B cell (primary cell): ENCODE measurements at regions not wholly inside any gene's neighbourhood (a gene's known extent, or its start where the extent isn't known, plus 50 kb on each side); places are given as distances from the start of the nearest gene placed in this dataset.

Source experiments
- ATAC-seq: fragments of 200-7000 bp; cut with Tn5 transposase; one replicate; pipeline ENCODE4 v1.10.0; 2021; ENCODE audit warnings: low read depth, mild to moderate bottlenecking, moderate number of reproducible peaks, moderate library complexity
- CTCF ChIA-PET: fragments of 350-600 bp; sonication (Branson Sonifier 250); formaldehyde crosslinking; loops from one replicate; lab custom pipeline; 2021; ENCODE audit warnings: antibody characterized with exemption, inconsistent platforms; lab: Charles Lee
- POLR2A ChIA-PET: fragments of 350-600 bp; sonication (Branson Sonifier 250); formaldehyde crosslinking; loops from one replicate; lab custom pipeline; 2021; ENCODE audit warnings: antibody characterized with exemption; lab: Charles Lee
- DNase-seq: peaks from one replicate; pipeline ENCODE4 v3.0.0; 2013
- H2AFZ ChIP-seq: 2 replicates; pipeline ENCODE4 v1.6.1; 2012; ENCODE audit warnings: mild to moderate bottlenecking, low read depth, low read length; ENCODE audit not compliant: insufficient read depth, poor library complexity, severe bottlenecking
- H3K27ac ChIP-seq, 2 donors: 1 replicate in 1 of 2; 2 replicates in 1 of 2; pipeline ENCODE4 v1.5.1; 2012 to 2013; ENCODE audit warnings: low read length in 2 of 2, mild to moderate bottlenecking in 2 of 2, moderate library complexity in 1 of 2
- H3K27me3 ChIP-seq, 4 experiments: fragments of 200-600 bp in 1 of 4; sonication (generic) in 1 of 4; replicated peaks in 1 of 4; 1 replicate in 2 of 4; 2 replicates in 2 of 4; pipeline versions ENCODE4 v1.6.1 to v1.7.0; 2013 to 2016; ENCODE audit warnings: low read length in 3 of 4, mild to moderate bottlenecking in 2 of 4, mixed read lengths in 1 of 4, moderate library complexity in 1 of 4; ENCODE audit not compliant: insufficient read depth in 4 of 4, control insufficient read depth in 3 of 4; ENCODE audit errors: control extremely low read depth in 1 of 4
- H3K36me3 ChIP-seq, 2 experiments: replicated peaks in 1 of 2; 1 replicate in 1 of 2; 2 replicates in 1 of 2; pipeline versions ENCODE4 v1.6.1 to v1.7.1; 2013; ENCODE audit warnings: low read length in 1 of 2; ENCODE audit not compliant: insufficient read depth in 2 of 2, control insufficient read depth in 1 of 2; ENCODE audit errors: control extremely low read depth in 1 of 2, extremely low read depth in 1 of 2
- H3K4me1 ChIP-seq, 2 donors: fragments of 200-600 bp in 1 of 2; sonication (generic) in 1 of 2; 1 replicate in 1 of 2; 2 replicates in 1 of 2; pipeline versions ENCODE4 v1.5.1 to v1.6.1; 2013 to 2017; ENCODE audit warnings: low read length in 2 of 2; ENCODE audit not compliant: control insufficient read depth in 2 of 2, insufficient read depth in 2 of 2
- H3K4me2 ChIP-seq: replicated peaks from 2 replicates; pipeline ENCODE3; 2012; ENCODE audit warnings: mild to moderate bottlenecking, low read depth, low read length; ENCODE audit not compliant: poor library complexity, severe bottlenecking
- H3K4me3 ChIP-seq, 5 experiments: fragments of 200-600 bp in 1 of 5; sonication (generic) in 1 of 5; 1 replicate in 3 of 5; 2 replicates in 2 of 5; pipeline versions ENCODE4 v1.5.1 to v1.7.0; 2011 to 2016; ENCODE audit warnings: low read length in 4 of 5, mild to moderate bottlenecking in 4 of 5, low read depth in 2 of 5, control low read depth in 1 of 5, moderate library complexity in 1 of 5; ENCODE audit not compliant: insufficient read depth in 1 of 5; ENCODE audit errors: control extremely low read depth in 1 of 5, extremely low read depth in 1 of 5
- H3K79me2 ChIP-seq: fragments of 200-600 bp; sonication (generic); one replicate; pipeline ENCODE4 v1.6.0; 2016; ENCODE audit warnings: low read length; ENCODE audit not compliant: control insufficient read depth, insufficient read depth
- H3K9ac ChIP-seq: fragments of 200-600 bp; sonication (generic); 2 replicates; pipeline ENCODE4 v1.6.1; 2017; ENCODE audit warnings: mild to moderate bottlenecking, low read length, moderate library complexity
- H3K9me3 ChIP-seq, 3 donors: one replicate each; pipeline versions ENCODE4 v1.6.1 to v1.7.1; 2013; ENCODE audit warnings: low read length in 2 of 3; ENCODE audit not compliant: control insufficient read depth in 2 of 3, insufficient read depth in 1 of 3; ENCODE audit errors: control extremely low read depth in 1 of 3
- H4K20me1 ChIP-seq: 2 replicates; pipeline ENCODE4 v1.6.0; 2012; ENCODE audit warnings: mild to moderate bottlenecking, low read length; ENCODE audit not compliant: insufficient read depth, control insufficient read depth, poor library complexity, severe bottlenecking
- H3K27ac Mint-ChIP-seq: one replicate; pipeline ENCODE4 v1.8.0; 2021; ENCODE audit warnings: mixed read lengths
- H3K27me3 Mint-ChIP-seq: one replicate; pipeline ENCODE4 v1.8.0; 2021; ENCODE audit warnings: mixed read lengths
- H3K4me1 Mint-ChIP-seq: one replicate; pipeline ENCODE4 v1.8.0; 2021; ENCODE audit warnings: mixed read lengths
- H3K4me3 Mint-ChIP-seq: one replicate; pipeline ENCODE4 v1.8.0; 2021; ENCODE audit warnings: mixed read lengths
- H3K9me3 Mint-ChIP-seq: one replicate; pipeline ENCODE4 v1.8.0; 2022; ENCODE audit warnings: mixed read lengths; ENCODE audit not compliant: insufficient read depth
- EZH2 ChIP-seq: IDR thresholded peaks from 2 replicates; pipeline ENCODE4 v1.6.1; 2012; ENCODE audit warnings: borderline replicate concordance, low read depth, mild to moderate bottlenecking, moderate library complexity, low read length; ENCODE audit not compliant: insufficient read depth, poor library complexity, severe bottlenecking
- WGBS: methylation state at CpG from one replicate; pipeline ENCODE4 v1.1.5; 2013; ENCODE audit warnings: missing lambda C conversion rate; ENCODE audit not compliant: insufficient coverage; 5-methylcytosine and 5-hydroxymethylcytosine counted together
- intact Hi-C: fragments of 100-400 bp; cut with micrococcal nuclease; formaldehyde crosslinking; loops from one replicate; pipeline ENCODE4 v1.10.0; 2022
- TF ChIP-seq, protein P1 (sequence below): fragments of 200-600 bp; IDR thresholded peaks from one replicate; pipeline ENCODE4 v1.8.0; 2022; ENCODE audit warnings: antibody characterized with exemption, mild to moderate bottlenecking

DNA sequence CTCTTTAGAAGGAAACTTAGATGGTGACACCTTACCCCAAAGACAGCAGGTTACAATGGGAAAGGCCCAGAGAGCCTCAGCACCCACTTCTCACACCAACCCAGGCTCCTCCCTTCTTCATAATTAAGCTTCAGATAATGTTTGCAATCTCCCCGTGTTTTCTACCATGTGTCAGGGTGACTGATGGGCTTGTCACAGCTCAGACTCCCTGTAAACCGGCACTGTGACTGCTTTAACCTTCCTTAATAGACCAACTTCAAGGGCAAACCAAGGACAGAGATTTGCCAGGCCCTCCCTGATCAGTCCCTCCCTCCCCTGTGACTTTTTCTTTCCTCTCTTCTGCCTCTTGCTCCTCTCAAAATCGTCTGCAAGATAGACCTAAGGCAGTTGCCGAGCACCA lies 760.6 kb upstream of the EEF2KMT start:
- ChIA-PET POLR2A (no interaction called here), CTCF (no interaction called here)
- H3K4me3 ChIP-seq, result no peak overlapping the region
- intact Hi-C loops, result no loop called here
- no peak overlapping the region for H3K4me2 ChIP-seq
- no peaks in the 10 kb centered on the region for H3K79me2 ChIP-seq
- WGBS, result 31% methylated on average over 2 of the region's 4 CpGs
- ATAC-seq (no peak), DNase-seq (no peak)
- H3K27ac ChIP-seq, result no peak overlapping the region
- no peaks in the 10 kb centered on the region for H3K36me3 ChIP-seq
- H3K9me3 Mint-ChIP-seq, result no peaks in the 10 kb centered on the region
- H3K4me3 Mint-ChIP-seq, result no peak overlapping the region
- no peaks in the 10 kb centered on the region for H3K4me1 Mint-ChIP-seq
- no peak overlapping the region for H3K27ac Mint-ChIP-seq
- H4K20me1 ChIP-seq, result no peaks in the 10 kb centered on the region
- no peak overlapping the region for H2AFZ ChIP-seq
- no peaks in the 10 kb centered on the region for H3K27me3 ChIP-seq
- H3K4me1 ChIP-seq, result no peaks in the 10 kb centered on the region
- H3K27me3 Mint-ChIP-seq, result no peaks in the 10 kb centered on the region
- peaks cover 0 to 10% (median 0%) of the 10 kb centered on the region in 3 donors for H3K9me3 ChIP-seq
- no peak for TF ChIP-seq EZH2
- TF ChIP-seq, protein P1, sequence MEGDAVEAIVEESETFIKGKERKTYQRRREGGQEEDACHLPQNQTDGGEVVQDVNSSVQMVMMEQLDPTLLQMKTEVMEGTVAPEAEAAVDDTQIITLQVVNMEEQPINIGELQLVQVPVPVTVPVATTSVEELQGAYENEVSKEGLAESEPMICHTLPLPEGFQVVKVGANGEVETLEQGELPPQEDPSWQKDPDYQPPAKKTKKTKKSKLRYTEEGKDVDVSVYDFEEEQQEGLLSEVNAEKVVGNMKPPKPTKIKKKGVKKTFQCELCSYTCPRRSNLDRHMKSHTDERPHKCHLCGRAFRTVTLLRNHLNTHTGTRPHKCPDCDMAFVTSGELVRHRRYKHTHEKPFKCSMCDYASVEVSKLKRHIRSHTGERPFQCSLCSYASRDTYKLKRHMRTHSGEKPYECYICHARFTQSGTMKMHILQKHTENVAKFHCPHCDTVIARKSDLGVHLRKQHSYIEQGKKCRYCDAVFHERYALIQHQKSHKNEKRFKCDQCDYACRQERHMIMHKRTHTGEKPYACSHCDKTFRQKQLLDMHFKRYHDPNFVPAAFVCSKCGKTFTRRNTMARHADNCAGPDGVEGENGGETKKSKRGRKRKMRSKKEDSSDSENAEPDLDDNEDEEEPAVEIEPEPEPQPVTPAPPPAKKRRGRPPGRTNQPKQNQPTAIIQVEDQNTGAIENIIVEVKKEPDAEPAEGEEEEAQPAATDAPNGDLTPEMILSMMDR, result no peak
- H3K9ac ChIP-seq, result no peak overlapping the region

DNA sequence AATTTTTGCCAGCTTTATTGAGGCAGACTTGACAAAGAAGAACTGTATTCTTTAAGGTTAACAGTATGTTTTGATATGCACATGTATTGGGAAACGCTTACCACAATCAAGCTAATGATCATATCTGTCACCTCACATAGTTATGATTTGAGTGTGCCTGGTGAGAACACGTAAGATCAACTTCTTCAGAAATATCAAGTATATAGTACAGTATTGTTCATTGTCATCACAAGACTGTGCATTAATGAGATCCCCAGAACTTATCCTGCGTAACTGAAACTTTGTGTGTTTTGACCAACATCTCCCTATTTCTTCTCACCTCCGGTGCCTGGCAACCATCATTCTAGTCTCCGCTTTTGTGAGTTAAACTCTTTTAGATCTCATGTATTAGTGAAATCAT lies 756.4 kb upstream of the EEF2KMT start:
- intact Hi-C loops, result no loop called here
- CTCF ChIA-PET, result no interaction called here
- no peak overlapping the region for H3K27ac Mint-ChIP-seq

More for the DNA sequence above, 756.4 kb upstream of the EEF2KMT start:
- Mint-ChIP-seq H3K4me1 (no peaks in the 10 kb centered on the region), H3K9me3 (no peaks in the 10 kb centered on the region), H3K27me3 (no peaks in the 10 kb centered on the region), H3K4me3 (no peak overlapping the region)
- TF ChIP-seq EZH2, result no peak
- TF ChIP-seq, protein P1, result no peak
- DNase-seq (no peak), ATAC-seq (no peak)
- no peak overlapping the region for H3K9ac ChIP-seq
- H3K4me1 ChIP-seq, result no peaks in the 10 kb centered on the region
- no peaks in the 10 kb centered on the region for H3K79me2 ChIP-seq
- peaks cover 0 to 18% (median 0%) of the 10 kb centered on the region in 3 donors for H3K9me3 ChIP-seq
- H3K4me2 ChIP-seq, result no peak overlapping the region
- WGBS, result no CpG with 5 or more reads among the region's 5 CpGs
- no peak overlapping the region for H2AFZ ChIP-seq
- H3K36me3 ChIP-seq, result no peaks in the 10 kb centered on the region
- H4K20me1 ChIP-seq, result no peaks in the 10 kb centered on the region
- H3K4me3 ChIP-seq, result no peak overlapping the region
- no peaks in the 10 kb centered on the region for H3K27me3 ChIP-seq
- POLR2A ChIA-PET, result no interaction called here
- no peak overlapping the region for H3K27ac ChIP-seq
